ENCODE measurements at regions not wholly inside any gene's neighbourhood (a gene's known extent, or its start where the extent isn't known, plus 50 kb on each side); places are given as distances from the start of the nearest gene placed in this dataset.

DNA sequence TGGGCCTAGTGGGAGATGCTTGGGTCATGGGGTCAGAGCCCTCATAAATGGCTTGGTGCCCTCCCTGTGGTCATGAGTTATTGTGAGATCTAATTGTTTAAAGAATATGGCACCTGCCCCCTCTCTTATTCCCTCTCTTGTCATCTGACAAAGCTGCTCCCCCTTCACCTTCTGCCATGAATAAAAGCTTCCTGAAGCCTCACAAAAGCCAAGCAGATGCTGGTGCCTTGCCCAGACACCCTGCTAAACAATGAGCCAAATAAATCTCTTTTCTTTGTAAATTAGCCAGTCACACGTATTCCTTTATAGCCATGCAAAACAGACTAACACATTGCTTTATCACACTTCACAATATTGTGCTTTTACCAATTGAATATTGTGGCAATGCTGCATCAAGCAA is 82.8 kb upstream of the PDE4D start:
- in situ Hi-C loops (cut with HindIII; ENCODE audit: low pct_unique_long_range_greater_than_20kb, low sequenced_read_pairs) = no loop called here
- no peak for TF ChIP-seq JUND (IDR thresholded peaks at IDR 0.05; ENCODE audit: low read depth)
- DNase-seq (ENCODE audit: low read depth in 1 of 2, low spot score in 1 of 2) = no peak

DNA sequence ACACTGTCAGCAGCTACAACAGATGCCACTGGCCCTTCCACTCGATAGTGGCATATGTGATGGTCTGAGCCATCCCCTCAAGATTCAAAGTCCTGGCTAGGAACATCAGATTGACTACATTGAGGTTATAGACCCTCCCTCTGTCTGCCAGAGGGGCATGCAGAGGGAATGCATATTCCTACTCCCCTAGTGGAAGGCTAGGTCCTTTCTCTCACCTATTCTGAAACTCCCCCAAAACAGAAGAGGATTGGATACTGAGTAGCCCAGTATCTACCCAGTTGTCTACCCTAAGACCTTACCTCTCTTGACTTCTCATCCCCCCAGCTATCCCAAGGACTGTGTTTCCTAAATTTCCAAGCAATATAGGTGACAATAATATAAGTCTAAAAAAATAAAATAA is 78.5 kb upstream of the PDE4D start:
- in situ Hi-C loops (cut with HindIII; ENCODE audit: low pct_unique_long_range_greater_than_20kb, low sequenced_read_pairs) = no loop called here
- TF ChIP-seq JUND (IDR thresholded peaks at IDR 0.05; ENCODE audit: low read depth) = no peak
- no peak for DNase-seq (ENCODE audit: low read depth in 1 of 2, low spot score in 1 of 2)

DNA sequence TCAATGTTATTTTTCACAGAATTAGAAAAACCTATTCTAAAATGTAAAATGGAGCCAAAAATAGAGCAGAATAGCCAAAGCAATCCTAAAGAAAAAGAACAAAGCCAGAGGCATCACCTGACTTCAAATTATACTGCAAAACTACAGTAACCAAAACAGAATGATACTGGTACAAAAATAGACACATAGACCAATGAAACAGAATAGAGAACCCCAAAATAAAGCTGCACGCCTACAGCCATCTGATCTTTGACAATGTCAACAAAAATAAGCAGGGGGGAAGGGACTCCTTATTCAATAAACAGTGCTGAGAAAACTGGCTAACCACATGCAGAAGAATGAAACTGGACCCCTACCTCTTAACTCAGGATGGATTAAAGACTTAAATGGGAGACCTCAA is 65.8 kb upstream of the PDE4D start:
- in situ Hi-C loops (cut with HindIII; ENCODE audit: low pct_unique_long_range_greater_than_20kb, low sequenced_read_pairs) = no loop called here
- DNase-seq (ENCODE audit: low read depth in 1 of 2, low spot score in 1 of 2) = no peak
- TF ChIP-seq JUND (IDR thresholded peaks at IDR 0.05; ENCODE audit: low read depth) = no peak

DNA sequence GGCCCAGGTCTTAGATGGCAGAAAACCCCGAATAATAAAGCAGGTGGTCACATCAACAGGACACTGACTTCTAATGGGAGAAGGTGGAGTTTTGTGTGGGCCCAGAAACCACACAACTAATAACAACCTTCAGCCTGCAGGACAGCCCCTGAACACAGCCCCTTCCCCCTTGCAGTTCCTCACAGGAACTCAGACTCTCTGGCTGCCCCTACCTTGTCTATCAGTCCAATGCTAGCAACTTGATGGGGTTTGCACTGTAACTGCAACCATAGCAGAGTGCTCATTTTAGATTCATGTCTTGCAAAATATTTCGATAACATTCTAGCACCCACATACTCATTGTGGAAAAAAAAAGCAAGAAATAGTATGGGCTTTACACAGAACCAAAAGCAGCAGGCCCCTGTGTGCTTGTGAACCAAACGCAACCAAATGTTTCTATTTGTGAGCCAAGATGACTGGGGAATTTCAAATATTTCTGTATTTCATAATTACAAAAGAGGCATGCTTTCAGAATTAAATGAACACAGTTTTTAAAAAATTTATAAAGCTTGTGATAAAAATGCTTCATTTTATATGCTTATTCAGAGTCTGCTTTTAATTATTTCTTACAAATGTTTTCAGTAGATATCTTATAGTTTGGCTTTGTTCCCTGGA is 62.7 kb upstream of the PDE4D start:
- DNase-seq (ENCODE audit: low read depth in 1 of 2, low spot score in 1 of 2) = no peak
- no peak for TF ChIP-seq JUND (IDR thresholded peaks at IDR 0.05; ENCODE audit: low read depth)
- in situ Hi-C loops (cut with HindIII; ENCODE audit: low pct_unique_long_range_greater_than_20kb, low sequenced_read_pairs) = no loop called here

DNA sequence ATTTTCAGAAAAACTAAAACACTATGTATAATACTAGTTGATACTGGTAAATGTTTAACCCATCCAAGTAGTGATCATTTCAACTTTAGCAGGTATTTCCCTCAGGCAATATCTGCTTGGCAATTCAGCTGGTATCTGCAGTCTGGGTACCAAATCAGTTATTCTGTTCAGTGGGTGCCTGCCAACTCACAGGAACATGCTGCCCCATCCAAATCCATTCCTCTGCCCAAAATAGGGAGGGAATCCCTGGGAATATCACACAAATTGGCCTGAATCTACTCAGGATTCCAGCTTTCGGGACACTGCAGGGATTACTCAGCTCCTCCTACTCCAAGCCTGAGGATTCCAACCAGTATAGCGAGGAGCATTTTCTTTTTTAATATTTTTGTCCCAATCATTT is 61.7 kb upstream of the PDE4D start:
- no peak for TF ChIP-seq JUND (IDR thresholded peaks at IDR 0.05; ENCODE audit: low read depth)
- in situ Hi-C loops (cut with HindIII; ENCODE audit: low pct_unique_long_range_greater_than_20kb, low sequenced_read_pairs) = no loop called here
- DNase-seq (ENCODE audit: low read depth in 1 of 2, low spot score in 1 of 2) = no peak

DNA sequence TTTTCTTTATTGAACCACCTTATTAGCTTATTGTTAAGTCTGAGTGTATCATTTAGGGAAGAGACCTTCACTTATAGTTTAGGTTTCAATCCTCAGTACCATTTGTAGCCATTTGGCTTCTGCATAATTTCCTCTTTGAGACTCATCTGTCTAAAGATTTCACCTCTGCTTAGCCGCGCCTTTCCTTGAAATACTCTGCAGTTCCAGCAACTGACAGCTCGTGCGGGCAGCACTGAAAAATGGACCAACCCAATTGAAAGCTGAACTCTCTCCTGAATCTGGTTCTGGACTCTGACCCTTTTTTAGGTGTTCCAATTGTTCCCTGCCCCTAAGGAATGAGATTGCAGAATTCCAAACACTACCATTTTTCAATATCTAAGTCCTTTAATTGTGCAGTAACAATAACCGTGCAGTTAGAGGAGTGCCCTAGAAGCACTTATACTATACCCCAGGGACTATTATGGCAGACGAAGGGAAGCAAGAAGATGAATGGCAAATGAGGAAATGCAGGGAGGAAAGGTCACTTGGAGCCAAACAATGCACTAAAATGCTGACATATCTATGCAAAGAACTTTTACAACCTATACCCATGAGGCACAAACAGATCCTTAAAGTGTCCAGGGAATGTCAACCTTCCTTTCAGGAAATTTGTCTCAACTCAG is 50.1 kb upstream of the PDE4D start:
- DNase-seq (ENCODE audit: low read depth in 1 of 2, low spot score in 1 of 2) = no peak
- no peak for TF ChIP-seq JUND (IDR thresholded peaks at IDR 0.05; ENCODE audit: low read depth)
- in situ Hi-C loops (cut with HindIII; ENCODE audit: low pct_unique_long_range_greater_than_20kb, low sequenced_read_pairs) = no loop called here

Data from T47D (cell line).